H9 (cell line): ENCODE measurements at regions not wholly inside any gene's neighbourhood (a gene's known extent, or its start where the extent isn't known, plus 50 kb on each side); places are given as distances from the start of the nearest gene placed in this dataset.
A peak's percentile ranks its signal among the peaks of the same experiment; 100 is the strongest.

ENCODE experiments used
- DNase-seq: peaks from one replicate; pipeline ENCODE4 v3.0.0-alpha.2; 2017
- H2AFZ ChIP-seq: one replicate; pipeline ENCODE4 v1.6.1; 2013; ENCODE audit warnings: mild to moderate bottlenecking, low read length, control low read depth, moderate library complexity
- H2AK5ac ChIP-seq: 2 replicates; pipeline ENCODE4 v1.6.1; 2013; ENCODE audit warnings: low read length, control low read depth, mixed read lengths; ENCODE audit not compliant: insufficient read length
- H2BK120ac ChIP-seq: one replicate; pipeline ENCODE4 v1.6.1; 2013; ENCODE audit warnings: low read depth, mild to moderate bottlenecking, low read length, control low read depth, inconsistent platforms; ENCODE audit not compliant: poor library complexity, severe bottlenecking
- H2BK12ac ChIP-seq: 2 replicates; pipeline ENCODE4 v1.6.1; 2013; ENCODE audit warnings: low read length, control low read depth, mixed read lengths, low read depth; ENCODE audit not compliant: insufficient read length
- H2BK15ac ChIP-seq: 2 replicates; pipeline ENCODE4 v1.6.1; 2013; ENCODE audit warnings: low read depth, low read length, control low read depth
- H2BK20ac ChIP-seq: one replicate; pipeline ENCODE4 v1.6.1; 2013; ENCODE audit warnings: low read depth, mild to moderate bottlenecking, low read length, control low read depth, inconsistent platforms; ENCODE audit not compliant: poor library complexity, severe bottlenecking
- H2BK5ac ChIP-seq: 2 replicates; pipeline ENCODE4 v1.6.1; 2013; ENCODE audit warnings: low read length, control low read depth, mixed read lengths; ENCODE audit not compliant: insufficient read length
- H3K14ac ChIP-seq: 2 replicates; pipeline ENCODE4 v1.6.1; 2013; ENCODE audit warnings: low read length, control low read depth; ENCODE audit not compliant: insufficient read depth
- H3K18ac ChIP-seq: 2 replicates; pipeline ENCODE4 v1.6.1; 2013; ENCODE audit warnings: low read depth, mild to moderate bottlenecking, mixed read lengths, low read length, control low read depth; ENCODE audit not compliant: insufficient read length
- H3K23ac ChIP-seq: 2 replicates; pipeline ENCODE4 v1.6.1; 2013; ENCODE audit warnings: low read length, control low read depth, mixed read lengths, low read depth; ENCODE audit not compliant: insufficient read length
- H3K23me2 ChIP-seq: 2 replicates; pipeline ENCODE4 v1.6.1; 2013; ENCODE audit warnings: low read depth, mild to moderate bottlenecking, mixed read lengths, low read length, control low read depth; ENCODE audit not compliant: insufficient read length, poor library complexity, severe bottlenecking
- H3K27ac ChIP-seq: 2 replicates; pipeline ENCODE4 v1.5.1; 2013; ENCODE audit warnings: low read length, control low read depth, mixed read lengths, low read depth; ENCODE audit not compliant: insufficient read length
- H3K27me3 ChIP-seq: 2 replicates; pipeline ENCODE4 v1.6.1; 2013; ENCODE audit warnings: low read length, control low read depth, inconsistent platforms; ENCODE audit not compliant: insufficient read depth
- H3K4ac ChIP-seq: 2 replicates; pipeline ENCODE4 v1.6.1; 2013; ENCODE audit warnings: low read depth, mild to moderate bottlenecking, control low read depth, inconsistent platforms, low read length, moderate library complexity
- H3K4me1 ChIP-seq: 2 replicates; pipeline ENCODE4 v1.6.1; 2013; ENCODE audit warnings: low read length, control low read depth, inconsistent platforms; ENCODE audit not compliant: insufficient read depth
- H3K4me2 ChIP-seq: 2 replicates; pipeline ENCODE4 v1.6.1; 2013; ENCODE audit warnings: low read length, control low read depth, mixed read lengths; ENCODE audit not compliant: insufficient read length, insufficient read depth
- H3K56ac ChIP-seq: 2 replicates; pipeline ENCODE4 v1.6.1; 2013; ENCODE audit warnings: low read depth, mild to moderate bottlenecking, mixed read lengths, low read length, control low read depth; ENCODE audit not compliant: insufficient read length
- H3K79me1 ChIP-seq: 2 replicates; pipeline ENCODE4 v1.6.1; 2013; ENCODE audit warnings: low read depth, mild to moderate bottlenecking, moderate library complexity, low read length, control low read depth, inconsistent platforms; ENCODE audit not compliant: insufficient read depth, poor library complexity, severe bottlenecking
- H3K79me2 ChIP-seq: 2 replicates; pipeline ENCODE4 v1.6.1; 2013; ENCODE audit warnings: low read length, control low read depth, inconsistent platforms; ENCODE audit not compliant: insufficient read depth
- H3K9ac ChIP-seq: 2 replicates; pipeline ENCODE4 v1.6.1; 2013; ENCODE audit warnings: low read length, control low read depth, mixed read lengths; ENCODE audit not compliant: insufficient read length; ENCODE audit errors: extremely low read depth
- H3K9me3 ChIP-seq: one replicate; pipeline ENCODE4 v1.6.1; 2013; ENCODE audit warnings: low read depth, low read length, inconsistent platforms; ENCODE audit not compliant: control insufficient read depth
- H3T11ph ChIP-seq: one replicate; pipeline ENCODE4 v1.6.1; 2013; ENCODE audit warnings: mild to moderate bottlenecking, low read length, control low read depth, inconsistent platforms
- H4K20me1 ChIP-seq: one replicate; pipeline ENCODE4 v1.6.1; 2013; ENCODE audit not compliant: control insufficient read depth, insufficient read length, insufficient read depth
- H4K5ac ChIP-seq: 2 replicates; pipeline ENCODE4 v1.6.1; 2013; ENCODE audit warnings: low read depth, mild to moderate bottlenecking, mixed read lengths, low read length, control low read depth; ENCODE audit not compliant: insufficient read length
- H4K8ac ChIP-seq: replicated peaks from 2 replicates; pipeline ENCODE4 v1.6.1; 2013; ENCODE audit warnings: low read length, control low read depth, mixed read lengths, low read depth; ENCODE audit not compliant: insufficient read length
- H4K91ac ChIP-seq: 2 replicates; pipeline ENCODE4 v1.6.1; 2013; ENCODE audit warnings: low read depth, mild to moderate bottlenecking, moderate library complexity, mixed read lengths, low read length, control low read depth; ENCODE audit not compliant: insufficient read length
- H3K27ac Mint-ChIP-seq, 3 experiments: 2 replicates in 2 of 3; 3 replicates in 1 of 3; pipeline ENCODE4 v1.8.0; 2020 to 2021; ENCODE audit warnings: mixed read lengths in 3 of 3, mild to moderate bottlenecking in 1 of 3, moderate library complexity in 1 of 3
- H3K27me3 Mint-ChIP-seq: 2 replicates; pipeline ENCODE4 v1.8.0; 2021; ENCODE audit warnings: low read depth, mild to moderate bottlenecking, moderate library complexity, mixed read lengths
- H3K36me3 Mint-ChIP-seq, 3 experiments: 2 replicates in 2 of 3; 3 replicates in 1 of 3; pipeline ENCODE4 v1.8.0; 2020 to 2021; ENCODE audit warnings: low read depth in 3 of 3, mixed read lengths in 3 of 3; ENCODE audit not compliant: insufficient read depth in 1 of 3
- H3K4me1 Mint-ChIP-seq, 2 experiments: 2 replicates each; pipeline ENCODE4 v1.8.0; 2020; ENCODE audit warnings: mixed read lengths in 2 of 2
- H3K4me3 Mint-ChIP-seq, 2 experiments: 2 replicates in 1 of 2; 3 replicates in 1 of 2; pipeline ENCODE4 v1.8.0; 2020 to 2021; ENCODE audit warnings: mild to moderate bottlenecking in 2 of 2, mixed read lengths in 2 of 2, moderate library complexity in 1 of 2
- H3K9me3 Mint-ChIP-seq, 2 experiments: 2 replicates in 1 of 2; 3 replicates in 1 of 2; pipeline ENCODE4 v1.8.0; 2020; ENCODE audit warnings: mild to moderate bottlenecking in 2 of 2, mixed read lengths in 2 of 2, moderate library complexity in 1 of 2
- WGBS: extraction: QIAGEN DNeasy Blood & Tissue Kit; methylation state at CpG from one replicate; pipeline ENCODE4 v1.1.7; 2013; ENCODE audit warnings: missing lambda C conversion rate, low lambda C conversion rate, mixed read lengths; ENCODE audit not compliant: insufficient read length; ENCODE audit errors: extremely low coverage; 5-methylcytosine and 5-hydroxymethylcytosine counted together
- TF ChIP-seq, protein P1 (sequence below): fragments of 200-600 bp; sonication (generic); conservative IDR thresholded peaks from 3 replicates; pipeline ENCODE4 v1.8.0; 2021; ENCODE audit warnings: antibody characterized with exemption, mild to moderate bottlenecking

DNA sequence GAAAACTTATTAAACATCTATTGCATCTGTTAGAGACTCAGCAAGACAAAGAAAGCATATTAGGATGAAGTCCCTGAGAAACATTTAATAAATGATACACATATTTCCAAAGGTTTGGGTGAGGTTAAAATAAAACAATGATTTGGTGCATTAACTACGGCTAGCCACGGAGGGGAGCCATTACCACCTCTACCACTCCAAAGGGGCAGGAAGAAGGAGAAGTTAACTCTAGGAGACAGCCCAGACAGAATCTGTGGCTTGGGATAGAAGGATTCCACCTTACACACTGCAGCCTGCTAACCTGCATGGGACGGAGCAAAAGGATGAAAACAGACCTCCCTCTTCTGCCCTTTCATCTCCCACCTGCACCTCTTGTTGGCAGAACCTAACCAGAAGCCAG is 189.1 kb upstream of the C1QTNF7 start:
- Histone ChIP-seq H3K56ac (no peak overlapping the region), H3K9me3 (no peaks in the 10 kb centered on the region), H2BK20ac (no peak overlapping the region), H3K4me1 (no peaks in the 10 kb centered on the region), H3K27ac (no peak overlapping the region), H4K20me1 (no peaks in the 10 kb centered on the region), H4K91ac (no peak overlapping the region), H3K23ac (no peak overlapping the region), H3T11ph (no peak overlapping the region), H3K4me2 (no peak overlapping the region), H3K9ac (no peak overlapping the region), H2BK15ac (no peak overlapping the region), H3K79me2 (no peaks in the 10 kb centered on the region), H2AFZ (no peak overlapping the region), H4K5ac (no peak overlapping the region), H4K8ac (no peak overlapping the region), H3K27me3 (no peaks in the 10 kb centered on the region), H2BK12ac (no peak overlapping the region), H3K79me1 (no peaks in the 10 kb centered on the region), H2BK5ac (no peak overlapping the region), H3K23me2 (no peaks in the 10 kb centered on the region), H3K4ac (no peak overlapping the region), H3K18ac (no peak overlapping the region), H3K14ac (no peak overlapping the region), H2BK120ac (no peak overlapping the region), H2AK5ac (no peak overlapping the region)
- WGBS: no CpG with 5 or more reads among the region's 3 CpGs
- Mint-ChIP-seq H3K4me1 (peaks cover 2 to 7% of the 10 kb centered on the region in 2 experiments; a peak in 2 of 4 replicates), H3K9me3 (no peaks in the 10 kb centered on the region), H3K36me3 (no peaks in the 10 kb centered on the region; a peak in 1 of 7 replicates), H3K27me3 (no peaks in the 10 kb centered on the region), H3K27ac (no peak overlapping the region; a peak in 1 of 7 replicates), H3K4me3 (no peak overlapping the region)
- peak; percentile 58 for DNase-seq
- TF ChIP-seq, protein P1, sequence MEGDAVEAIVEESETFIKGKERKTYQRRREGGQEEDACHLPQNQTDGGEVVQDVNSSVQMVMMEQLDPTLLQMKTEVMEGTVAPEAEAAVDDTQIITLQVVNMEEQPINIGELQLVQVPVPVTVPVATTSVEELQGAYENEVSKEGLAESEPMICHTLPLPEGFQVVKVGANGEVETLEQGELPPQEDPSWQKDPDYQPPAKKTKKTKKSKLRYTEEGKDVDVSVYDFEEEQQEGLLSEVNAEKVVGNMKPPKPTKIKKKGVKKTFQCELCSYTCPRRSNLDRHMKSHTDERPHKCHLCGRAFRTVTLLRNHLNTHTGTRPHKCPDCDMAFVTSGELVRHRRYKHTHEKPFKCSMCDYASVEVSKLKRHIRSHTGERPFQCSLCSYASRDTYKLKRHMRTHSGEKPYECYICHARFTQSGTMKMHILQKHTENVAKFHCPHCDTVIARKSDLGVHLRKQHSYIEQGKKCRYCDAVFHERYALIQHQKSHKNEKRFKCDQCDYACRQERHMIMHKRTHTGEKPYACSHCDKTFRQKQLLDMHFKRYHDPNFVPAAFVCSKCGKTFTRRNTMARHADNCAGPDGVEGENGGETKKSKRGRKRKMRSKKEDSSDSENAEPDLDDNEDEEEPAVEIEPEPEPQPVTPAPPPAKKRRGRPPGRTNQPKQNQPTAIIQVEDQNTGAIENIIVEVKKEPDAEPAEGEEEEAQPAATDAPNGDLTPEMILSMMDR: peak; percentile 84
